Choroid plexus epithelial cell (primary cell): ENCODE measurements at regions not wholly inside any gene's neighbourhood (a gene's known extent, or its start where the extent isn't known, plus 50 kb on each side); places are given as distances from the start of the nearest gene placed in this dataset.

Experiments used
- DNase-seq: peaks from one replicate; pipeline ENCODE4 v3.0.0-alpha.2; 2010; ENCODE audit warnings: low read depth
- H3K4me3 ChIP-seq: 2 replicates; pipeline ENCODE4 v1.5.1; 2011; ENCODE audit warnings: low read depth, mild to moderate bottlenecking, control low read depth, low read length, moderate library complexity
- TF ChIP-seq, protein P1 (sequence below): conservative IDR thresholded peaks from 2 replicates; pipeline ENCODE4 v1.5.1; 2011; ENCODE audit warnings: low read depth, mild to moderate bottlenecking, control low read depth, inconsistent platforms, low read length, moderate library complexity

- TF ChIP-seq, protein P1, sequence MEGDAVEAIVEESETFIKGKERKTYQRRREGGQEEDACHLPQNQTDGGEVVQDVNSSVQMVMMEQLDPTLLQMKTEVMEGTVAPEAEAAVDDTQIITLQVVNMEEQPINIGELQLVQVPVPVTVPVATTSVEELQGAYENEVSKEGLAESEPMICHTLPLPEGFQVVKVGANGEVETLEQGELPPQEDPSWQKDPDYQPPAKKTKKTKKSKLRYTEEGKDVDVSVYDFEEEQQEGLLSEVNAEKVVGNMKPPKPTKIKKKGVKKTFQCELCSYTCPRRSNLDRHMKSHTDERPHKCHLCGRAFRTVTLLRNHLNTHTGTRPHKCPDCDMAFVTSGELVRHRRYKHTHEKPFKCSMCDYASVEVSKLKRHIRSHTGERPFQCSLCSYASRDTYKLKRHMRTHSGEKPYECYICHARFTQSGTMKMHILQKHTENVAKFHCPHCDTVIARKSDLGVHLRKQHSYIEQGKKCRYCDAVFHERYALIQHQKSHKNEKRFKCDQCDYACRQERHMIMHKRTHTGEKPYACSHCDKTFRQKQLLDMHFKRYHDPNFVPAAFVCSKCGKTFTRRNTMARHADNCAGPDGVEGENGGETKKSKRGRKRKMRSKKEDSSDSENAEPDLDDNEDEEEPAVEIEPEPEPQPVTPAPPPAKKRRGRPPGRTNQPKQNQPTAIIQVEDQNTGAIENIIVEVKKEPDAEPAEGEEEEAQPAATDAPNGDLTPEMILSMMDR: no peak
- H3K4me3 ChIP-seq: no peak overlapping the region
- DNase-seq: no peak
Measured at GRCh38 chr7:23970193-23970592, 260.2 kb downstream of the STK31 start.

DNA sequence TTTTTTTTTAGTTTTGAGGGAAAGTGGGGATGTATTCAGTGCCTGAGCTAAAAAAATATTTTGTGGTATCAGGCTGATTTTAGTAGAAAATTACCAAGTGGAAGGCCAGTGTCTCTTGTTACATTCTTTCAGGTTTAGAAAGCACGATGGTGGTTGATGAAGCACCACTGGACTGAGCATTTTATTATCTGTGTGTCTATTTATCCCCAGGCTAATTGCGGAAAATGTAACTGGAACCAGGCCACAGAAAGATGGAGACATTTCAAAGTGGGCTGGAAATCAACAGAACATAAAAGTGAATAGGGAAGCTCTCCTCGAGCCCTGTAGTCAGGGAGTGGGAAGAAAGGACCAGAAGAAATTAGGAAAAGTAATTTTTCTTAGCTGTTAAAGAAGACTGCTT lies 261.0 kb downstream of the STK31 start:
- TF ChIP-seq, protein P1: no peak
- H3K4me3 ChIP-seq: no peak overlapping the region
- no peak for DNase-seq

- no peak overlapping the region for H3K4me3 ChIP-seq
- no peak for DNase-seq
- TF ChIP-seq, protein P1: no peak
Measured at GRCh38 chr7:23972057-23972456, 262.0 kb downstream of the STK31 start.

- no peak for DNase-seq
- H3K4me3 ChIP-seq: no peak overlapping the region
- TF ChIP-seq, protein P1: no peak
Measured at GRCh38 chr7:23973264-23973663, 263.2 kb downstream of the STK31 start.

- TF ChIP-seq, protein P1: no peak
- DNase-seq: no peak
- no peak overlapping the region for H3K4me3 ChIP-seq
Measured at GRCh38 chr7:23980081-23980480, 270.1 kb downstream of the STK31 start.

GRCh38 chr7:23981314-23981713 lies 271.3 kb downstream of the STK31 start:
- H3K4me3 ChIP-seq: no peak overlapping the region
- no peak for DNase-seq
- TF ChIP-seq, protein P1: no peak

DNA sequence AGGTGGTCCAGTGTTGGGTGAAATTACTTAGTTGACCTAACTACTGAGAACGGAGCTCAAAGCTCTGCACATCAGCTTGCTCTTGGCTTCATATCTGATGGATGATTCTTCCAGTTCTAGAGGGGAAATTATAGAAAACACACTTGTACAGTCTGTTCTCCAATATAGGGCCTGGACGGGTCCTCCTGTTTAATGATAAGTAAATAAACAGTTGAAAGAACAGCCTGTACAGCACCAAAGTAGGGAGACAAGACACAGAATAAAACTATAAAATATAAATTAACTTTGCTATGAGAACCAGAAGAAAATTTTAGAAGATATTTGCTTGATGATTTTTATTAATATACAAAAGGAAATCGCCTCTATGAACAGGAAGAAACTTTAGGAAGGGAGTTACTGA lies 271.7 kb downstream of the STK31 start:
- TF ChIP-seq, protein P1: no peak
- no peak overlapping the region for H3K4me3 ChIP-seq
- DNase-seq: no peak
